ENCODE measurements at regions not wholly inside any gene's neighbourhood (a gene's known extent, or its start where the extent isn't known, plus 50 kb on each side); places are given as distances from the start of the nearest gene placed in this dataset.

DNA sequence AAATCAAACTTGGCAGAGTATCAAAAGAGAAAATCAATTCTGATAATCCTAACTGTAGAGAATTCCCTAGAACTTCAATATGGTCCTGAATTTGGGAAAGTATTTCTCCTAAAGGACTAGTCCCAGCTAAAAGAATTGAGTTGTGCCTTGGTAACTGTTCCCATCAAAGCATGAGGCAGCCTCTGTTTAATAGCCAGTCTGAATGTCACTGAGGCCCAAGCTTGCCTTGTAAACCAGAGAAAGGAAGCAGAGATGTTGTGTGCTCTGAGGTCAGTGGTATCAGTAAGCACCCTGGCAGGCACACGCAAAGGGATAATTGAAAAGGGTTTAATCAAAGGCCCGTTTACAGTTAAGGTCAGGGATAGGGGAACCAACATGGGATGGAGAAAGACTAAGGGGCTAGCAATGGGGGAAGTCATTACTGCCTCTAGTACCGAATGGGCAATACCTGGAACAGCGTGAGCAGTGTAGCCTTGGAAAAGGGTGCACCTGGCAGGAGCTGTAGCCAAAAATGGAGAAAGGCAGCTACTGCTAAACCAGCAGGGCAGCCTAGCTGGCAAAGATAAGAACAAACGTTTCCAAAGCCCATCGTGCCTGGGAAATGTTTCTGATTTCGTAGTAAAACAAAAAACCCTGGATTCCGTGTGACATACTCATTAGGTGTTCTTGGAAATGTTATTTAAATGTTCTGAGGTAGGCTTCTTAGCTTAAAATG, 635.5 kb downstream of the PLPP3 start:
- DNase-seq = no peak

DNA sequence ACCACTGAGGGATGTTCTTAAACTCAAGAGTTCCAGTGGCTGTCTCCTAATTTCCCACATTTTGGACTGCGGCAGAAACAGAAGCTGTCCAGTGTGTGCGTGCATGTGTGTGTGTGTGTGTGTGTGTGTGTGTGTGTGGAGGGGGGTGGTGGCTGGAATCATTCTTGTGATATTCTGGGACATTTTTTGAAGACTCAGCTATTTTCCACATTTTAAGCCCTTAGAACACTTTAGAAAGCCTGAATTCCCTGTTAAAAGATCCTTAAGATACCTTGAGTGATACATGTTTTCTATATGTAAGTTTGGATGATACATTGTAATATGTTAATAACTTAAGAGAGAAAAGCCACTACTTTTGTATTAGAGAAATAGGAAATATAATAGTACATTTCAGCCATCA, 636.4 kb downstream of the PLPP3 start:
- DNase-seq = no peak

DNA sequence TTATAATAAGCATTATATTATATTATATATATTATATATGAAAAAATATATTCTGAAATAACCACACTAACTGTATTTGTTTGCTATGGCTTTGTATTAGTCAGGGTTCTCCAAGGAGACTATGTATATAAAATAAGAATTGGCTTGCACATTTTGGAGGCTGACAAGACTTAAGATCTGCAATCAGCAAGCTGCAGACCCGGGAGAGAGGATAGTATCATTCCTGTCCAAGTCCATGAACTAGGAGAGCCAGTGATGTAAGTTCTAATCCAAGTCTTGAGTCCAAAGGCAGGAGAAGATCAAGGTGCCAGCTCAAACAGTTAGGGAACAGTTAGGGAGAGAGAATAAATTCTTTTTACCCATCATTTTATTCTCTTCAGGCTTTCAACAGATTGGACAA, 639.5 kb downstream of the PLPP3 start:
- no peak for DNase-seq

DNA sequence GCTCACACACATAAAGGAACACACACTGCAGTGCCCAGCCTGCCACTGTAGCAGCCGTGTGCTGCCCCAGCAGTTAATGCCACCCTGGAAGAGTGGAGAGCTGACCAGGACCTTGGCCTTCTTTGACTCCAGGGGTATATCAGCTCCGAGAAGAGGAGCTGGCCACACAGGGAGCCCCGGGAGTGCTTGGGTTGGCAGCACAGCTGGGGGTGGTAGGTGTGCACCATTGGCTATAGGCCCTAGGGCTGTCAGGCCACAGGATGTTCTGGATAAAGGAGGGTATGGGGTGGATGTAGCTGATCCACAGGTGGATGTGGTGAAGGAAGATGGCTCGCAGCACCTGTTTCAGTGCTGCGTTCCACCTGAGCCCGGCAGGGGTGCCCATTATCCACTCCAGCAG, 640.5 kb downstream of the PLPP3 start:
- no peak for DNase-seq

DNA sequence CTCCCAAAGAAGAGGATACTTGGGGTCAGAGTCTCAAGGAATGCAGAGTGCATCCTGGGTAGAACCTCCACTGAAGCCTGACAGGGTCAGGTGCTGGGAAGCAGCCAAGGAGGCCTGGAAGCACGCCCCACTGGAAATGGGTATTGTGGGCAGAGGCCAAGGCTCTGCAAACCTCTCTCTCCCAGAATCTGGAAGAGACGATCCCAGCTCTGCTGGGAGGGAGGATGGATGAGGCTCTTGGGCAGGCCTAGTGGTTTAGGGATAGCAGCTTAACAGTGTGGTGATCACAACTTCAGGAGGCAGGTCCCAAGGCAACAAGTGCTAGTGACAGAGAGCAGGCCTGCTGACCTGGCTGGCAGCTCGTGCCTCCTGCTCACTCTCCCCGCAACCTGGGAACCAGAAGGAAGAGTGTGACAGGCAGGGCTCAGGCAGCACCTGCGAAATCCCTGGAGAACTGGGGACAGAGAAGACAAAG, 641.0 kb downstream of the PLPP3 start:
- DNase-seq = no peak

DNA sequence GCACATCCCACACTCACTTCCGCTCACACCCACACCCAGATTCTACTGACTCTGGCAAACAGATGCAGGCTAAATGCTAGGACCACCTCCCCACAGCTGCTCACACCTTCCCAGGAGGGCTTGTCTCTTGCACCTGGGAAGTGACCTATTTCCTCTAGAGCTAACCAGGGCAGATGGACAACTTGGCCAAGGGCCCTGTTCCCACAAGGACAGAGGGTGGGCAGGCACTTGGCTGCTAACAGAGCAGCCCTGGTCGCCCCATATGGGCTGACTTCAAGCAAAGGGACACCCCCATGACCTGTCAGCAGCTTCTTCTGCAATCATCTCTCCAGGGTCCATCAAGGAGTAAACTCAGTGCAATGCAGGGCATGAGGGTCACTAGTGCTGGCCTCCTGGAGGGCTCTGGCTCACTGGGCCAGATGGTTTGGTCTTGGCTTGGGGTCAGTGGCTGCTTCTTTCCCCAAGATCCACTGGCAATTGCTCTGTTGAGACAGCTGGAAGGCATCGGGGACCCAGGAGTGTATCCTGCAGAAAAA, 641.5 kb downstream of the PLPP3 start:
- no peak for DNase-seq

DNA sequence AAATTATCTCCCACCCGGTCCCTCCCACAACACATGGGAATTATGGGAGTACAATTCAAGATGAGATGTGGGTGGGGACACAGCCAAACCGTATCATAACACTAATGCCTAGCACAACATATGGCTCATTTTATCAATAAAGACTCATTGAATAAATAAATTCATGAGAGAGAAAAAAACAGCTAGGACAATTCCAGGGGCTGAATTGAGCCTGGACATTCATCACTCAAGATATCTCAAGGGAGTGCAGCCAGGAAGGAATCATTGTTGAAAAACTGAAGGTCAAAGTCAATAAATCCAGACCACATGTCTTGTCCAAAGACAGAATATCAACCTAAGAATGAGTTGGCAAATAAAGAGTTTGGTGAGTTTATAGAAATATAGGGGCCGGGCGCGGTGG, 644.1 kb downstream of the PLPP3 start:
- DNase-seq = no peak

DNA sequence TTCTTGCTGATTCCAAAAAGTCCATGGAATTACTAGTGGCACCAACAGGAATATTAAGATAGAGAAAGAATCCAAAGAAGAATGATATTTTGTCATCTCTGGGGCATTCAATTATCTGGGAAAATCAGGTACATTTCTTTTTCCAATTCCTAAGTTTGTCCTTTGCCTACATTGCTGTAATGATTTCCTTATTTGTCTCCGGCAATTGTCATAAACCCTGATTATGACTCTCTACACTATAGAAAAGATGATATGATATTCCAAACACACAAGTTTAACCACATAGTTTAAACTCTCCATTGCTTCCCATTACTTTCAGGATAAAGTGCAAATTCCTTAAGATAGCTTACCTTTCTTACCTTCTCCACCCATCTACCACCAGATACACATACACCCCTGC, 647.0 kb downstream of the PLPP3 start:
- no peak for DNase-seq

DNA sequence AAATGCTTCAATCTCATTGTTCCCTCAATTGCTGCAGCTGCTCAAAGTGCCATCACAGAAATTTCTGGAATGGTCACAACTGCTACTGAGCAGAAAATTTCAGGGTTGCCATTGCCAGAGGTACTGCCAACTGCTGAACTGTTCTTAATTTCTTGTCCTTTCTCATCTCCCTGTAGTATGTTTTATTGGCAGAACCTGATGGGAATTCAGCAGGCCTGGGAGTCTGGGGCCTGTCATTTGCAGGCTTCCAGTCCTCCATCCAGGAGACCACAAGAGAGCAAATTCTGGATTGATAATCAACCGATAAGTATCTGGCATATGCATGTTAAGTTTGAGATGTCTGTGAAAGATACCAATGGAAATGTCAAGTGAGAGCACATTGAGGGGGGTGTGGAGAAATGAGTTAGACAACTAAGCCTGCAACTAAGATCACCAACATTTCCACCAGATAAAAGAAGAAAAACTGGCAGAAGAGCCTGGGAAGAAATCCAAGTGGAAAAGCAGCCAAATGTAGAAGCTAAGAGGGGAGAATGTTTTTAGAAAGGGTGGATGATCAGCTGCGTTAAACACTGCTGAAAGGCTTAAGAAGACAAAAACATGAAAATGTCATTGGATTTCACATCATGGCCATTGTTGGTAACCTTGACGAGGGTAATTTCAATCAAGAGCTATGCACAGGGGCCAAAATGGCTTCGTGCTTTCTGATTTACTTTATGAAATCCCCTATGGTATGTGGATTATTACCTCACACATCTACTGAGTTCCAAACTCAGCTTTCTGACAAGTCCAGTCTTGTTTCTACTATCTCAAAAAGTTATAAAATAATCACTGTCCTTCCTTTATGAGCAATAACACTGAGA, 648.1 kb downstream of the PLPP3 start:
- no peak for DNase-seq

DNA sequence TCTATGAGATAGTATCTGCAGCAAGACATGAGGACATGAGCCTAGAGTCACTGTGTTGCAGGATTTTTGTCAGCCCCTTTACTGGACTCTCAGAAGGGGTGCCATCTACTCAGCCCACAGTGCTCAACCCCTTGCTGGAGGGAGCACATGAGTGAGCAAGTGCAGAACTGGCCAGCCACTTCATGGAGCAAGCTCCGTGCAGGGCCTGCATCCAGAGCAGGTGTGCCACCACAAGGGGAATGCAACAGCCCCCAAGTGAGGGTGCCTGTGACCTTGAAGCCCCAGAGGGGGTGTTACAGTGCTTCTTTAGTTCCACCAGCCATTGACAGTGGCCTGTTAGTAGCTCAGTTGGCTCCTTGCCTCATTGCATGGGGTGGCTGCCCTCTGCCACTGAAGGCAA, 649.7 kb downstream of the PLPP3 start:
- DNase-seq = no peak

DNA sequence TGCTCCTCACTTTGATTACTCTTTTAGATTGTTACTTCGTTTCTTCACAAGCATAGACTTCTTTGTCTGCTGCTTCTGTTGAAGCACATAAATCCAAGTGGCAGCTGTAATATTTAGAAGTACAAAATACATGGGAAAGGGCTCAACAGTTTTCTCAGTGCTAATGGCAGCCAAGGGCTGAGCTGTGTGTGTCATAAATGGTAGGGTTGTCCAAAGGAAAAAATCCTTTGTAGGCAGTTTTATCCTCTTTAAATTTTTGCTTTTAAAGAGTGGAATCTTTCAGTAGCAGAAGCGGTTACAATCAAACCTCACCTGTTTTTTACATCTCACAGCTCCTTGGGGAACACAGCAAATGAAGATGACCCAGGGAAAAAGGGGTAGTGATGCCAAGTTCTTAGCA, 650.8 kb downstream of the PLPP3 start:
- DNase-seq = no peak

DNA sequence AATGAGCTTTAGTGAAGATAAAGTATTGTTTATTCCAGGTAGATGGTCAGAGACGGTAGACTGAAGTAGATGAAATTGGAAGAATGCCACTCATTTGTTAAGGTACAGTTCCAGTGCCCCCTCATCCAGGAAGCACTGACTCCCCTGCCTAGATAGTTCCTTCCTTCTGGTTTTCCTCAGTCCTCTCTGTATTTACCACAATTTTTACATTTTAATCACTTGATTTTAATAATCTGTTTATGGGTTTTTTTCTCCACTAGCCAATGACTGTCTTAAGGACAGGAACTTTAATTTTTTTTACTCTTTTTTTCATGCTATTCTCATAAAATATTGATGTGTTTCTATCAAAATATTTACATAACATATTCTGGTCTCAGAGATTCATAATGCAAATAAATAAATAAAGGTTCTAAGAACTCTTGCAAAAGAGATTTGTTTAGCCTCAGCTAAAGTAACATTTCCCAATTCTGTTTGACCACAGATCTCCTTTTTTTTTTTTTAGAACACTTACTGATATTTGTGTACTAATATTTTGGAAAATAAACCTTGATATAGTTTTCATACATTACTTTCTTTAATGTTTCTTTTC, 651.6 kb downstream of the PLPP3 start:
- DNase-seq = no peak

DNA sequence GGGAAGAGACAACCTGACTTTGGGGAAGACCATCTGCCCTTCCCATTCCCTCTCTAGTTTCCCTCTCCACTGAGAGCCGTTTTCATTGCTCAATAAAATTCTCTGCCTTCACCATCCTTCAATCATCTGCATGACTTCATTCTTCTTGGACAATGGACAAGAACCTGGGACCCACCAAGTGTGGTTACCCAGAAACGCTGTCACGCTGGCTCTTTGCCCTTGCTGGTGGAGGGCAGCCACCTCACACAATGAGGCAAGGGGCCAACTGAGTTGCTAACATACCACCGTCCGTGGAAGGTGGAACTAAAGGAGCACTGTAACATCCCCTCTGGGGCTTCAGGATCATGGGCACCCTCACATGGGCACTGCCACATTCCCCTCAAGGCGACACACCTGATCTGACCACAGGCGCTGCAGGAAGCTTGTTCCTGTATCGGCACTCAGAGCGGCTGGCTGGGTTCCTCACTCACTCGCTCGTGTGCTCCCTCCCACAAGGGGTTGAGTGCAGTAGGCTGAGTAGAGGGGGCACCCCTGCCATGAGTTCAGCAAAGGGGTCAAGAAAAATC, 652.4 kb downstream of the PLPP3 start:
- no peak for DNase-seq

DNA sequence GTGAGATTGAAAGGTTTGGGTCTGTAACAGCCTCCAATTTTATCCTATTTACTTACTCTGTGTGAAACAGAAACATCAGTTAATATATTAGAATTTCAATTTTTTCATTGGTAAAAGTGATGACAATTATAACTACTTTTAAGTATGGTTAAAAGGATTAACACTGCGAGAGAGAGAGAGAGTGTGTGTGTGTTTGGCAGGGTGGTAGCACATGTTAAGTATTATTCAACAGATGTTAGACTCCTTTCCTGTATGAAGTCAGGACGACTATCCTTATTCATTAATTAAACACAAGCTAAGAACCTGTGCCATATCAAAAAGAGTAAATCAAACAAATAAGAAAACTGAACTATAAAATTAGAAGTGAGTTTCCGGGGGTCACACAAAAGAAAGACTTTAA, 662.5 kb downstream of the PLPP3 start:
- DNase-seq = no peak

DNA sequence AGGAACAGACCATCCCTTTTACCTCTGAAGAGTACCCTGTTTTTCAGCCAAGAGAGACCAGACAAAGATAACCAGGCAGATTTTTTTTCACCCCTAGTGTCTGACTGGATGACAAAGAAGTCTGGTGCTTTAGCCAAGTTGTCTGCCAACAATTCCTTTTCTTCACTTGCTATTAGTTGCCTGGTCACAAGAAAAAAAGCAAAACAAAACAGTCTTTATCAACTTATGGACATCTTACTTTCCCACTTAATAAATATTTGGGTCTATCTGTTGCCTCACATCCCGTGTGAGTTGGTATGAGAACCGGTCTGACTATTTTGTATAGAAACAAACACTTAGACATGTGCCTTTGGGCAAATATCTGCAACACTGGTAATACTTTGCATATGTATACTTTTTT, 662.9 kb downstream of the PLPP3 start:
- no peak for DNase-seq

DNA sequence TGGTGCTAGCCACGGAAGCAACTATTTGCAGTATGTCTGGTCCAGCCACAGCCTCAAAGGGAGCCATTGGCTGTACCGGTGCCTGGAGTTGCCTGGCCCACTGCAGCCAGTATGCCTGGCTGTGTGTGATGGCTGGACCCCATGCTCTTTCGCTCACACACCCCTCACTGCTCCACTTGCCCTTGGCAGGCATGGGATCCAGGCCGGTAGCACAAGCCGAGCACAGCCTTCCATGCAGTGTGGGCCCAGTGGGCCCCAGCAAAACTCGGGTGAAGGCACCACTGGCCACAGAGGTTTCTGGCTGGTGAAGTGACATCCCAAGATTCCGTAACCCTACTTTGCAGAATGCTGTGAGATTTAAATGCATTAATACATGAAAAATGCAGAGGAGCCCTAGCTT, 665.8 kb downstream of the PLPP3 start:
- no peak for DNase-seq

DNA sequence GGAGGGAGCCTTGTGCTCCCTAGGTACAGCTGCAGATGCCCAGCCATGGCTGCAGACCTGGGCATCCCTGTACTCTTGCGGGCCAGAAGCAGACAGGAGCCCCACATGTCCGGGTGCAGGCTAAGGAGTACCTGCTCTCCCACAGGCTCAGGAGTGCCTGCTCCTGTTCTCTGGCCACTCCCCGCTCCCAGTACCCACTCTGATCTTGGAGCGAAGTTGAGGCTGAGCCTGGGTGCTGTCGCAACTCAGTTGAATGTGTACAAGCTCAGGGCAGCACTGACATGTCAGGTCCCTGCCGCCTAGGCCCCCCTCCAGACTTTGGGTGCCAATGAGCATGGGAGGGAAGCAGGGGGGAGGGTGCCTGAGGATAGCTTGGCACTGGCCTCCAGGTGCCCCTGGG, 666.9 kb downstream of the PLPP3 start:
- DNase-seq = no peak

DNA sequence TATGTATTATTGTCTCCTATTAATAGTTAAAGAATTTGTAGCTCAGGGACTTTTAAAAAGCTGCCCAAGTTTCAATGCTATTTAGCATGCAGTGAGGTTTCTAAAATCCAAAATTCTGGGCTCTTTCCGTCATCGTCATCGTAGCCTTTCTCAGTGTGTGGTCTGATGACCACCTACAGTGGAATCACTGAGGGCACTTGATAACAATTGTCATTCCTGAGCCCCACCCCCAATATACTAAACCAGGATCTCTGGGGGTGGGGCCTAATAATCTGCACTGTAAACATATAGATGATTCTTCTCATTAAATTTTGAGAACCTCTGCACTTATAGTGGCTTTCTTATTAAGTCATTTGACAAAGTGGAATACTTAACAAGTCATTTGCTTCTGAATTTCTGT, 674.8 kb downstream of the PLPP3 start:
- no peak for DNase-seq

DNA sequence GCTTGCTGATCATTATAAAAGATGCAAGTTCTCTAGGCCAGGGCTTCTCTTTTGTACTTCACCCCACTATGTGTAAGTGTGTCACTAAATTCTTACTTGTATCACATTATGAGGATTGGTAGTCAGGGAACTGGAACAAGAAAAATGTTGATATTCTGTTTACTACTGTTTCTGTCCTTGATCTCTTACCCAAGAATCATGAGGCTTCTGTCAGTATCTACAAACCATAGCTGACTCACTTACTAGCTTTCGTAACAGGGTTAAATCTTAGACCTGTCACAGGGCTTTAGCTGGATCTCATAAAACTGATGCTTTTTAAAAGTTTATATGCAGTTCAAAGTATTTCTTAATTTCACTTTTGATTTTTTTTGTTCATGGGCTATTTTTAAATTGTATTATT, 681.2 kb downstream of the PLPP3 start:
- no peak for DNase-seq

DNA sequence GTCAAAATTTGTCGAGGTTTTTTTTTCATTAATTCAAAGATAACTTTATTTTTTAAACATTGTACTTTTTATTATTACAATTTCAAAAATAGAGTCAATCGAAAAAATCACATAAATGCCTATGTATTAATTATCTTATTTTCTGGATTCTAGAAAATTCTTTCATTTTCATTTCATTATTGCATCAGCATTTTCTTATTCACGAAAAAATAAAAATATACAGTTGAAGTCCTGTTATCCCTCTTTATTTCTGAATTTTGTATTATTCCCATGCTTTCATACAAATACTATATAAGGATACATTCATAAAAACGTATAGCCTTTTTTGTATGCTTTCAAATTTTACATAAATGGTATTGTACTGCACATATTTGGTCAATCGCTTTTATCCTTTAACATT, 681.0 kb upstream of the USP24 start:
- no peak for DNase-seq

DNA sequence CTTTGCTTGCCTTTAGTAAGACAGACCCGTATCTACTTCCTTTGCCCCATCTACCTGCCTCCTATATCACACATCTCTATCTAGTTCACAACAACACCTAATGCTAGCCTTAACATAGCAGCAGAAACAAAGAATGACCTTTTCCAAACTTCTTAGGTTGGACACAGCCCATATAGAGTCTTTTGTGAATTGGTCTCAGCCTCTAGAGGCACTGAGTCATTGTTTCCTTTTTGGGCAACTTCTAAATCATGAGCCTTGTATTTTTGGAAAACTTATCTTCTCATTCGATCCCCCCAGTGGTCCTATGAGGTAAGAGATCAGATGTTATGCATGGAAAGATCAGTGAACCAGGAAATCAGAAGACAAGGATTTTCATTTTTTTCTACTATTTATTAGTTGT, 679.4 kb upstream of the USP24 start:
- DNase-seq = no peak

DNA sequence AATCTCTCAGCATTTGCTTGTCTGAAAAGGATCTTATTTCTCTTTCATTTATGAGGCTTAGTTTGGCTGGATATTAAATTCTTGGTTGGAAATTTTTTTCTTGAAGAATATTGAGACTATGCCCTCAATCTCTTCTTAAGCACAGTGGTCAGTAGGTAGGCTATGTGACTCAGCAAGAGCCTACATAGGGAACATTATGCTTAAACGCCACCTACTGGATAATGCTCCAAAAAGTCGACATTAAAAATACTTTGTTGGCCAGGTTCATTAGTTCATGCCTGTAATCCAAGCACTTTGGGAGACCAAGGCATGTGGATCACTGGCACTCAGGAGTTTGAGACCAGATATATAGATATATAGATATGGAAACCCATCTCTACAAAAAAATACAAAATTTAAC, 678.0 kb upstream of the USP24 start:
- DNase-seq = no peak

DNA sequence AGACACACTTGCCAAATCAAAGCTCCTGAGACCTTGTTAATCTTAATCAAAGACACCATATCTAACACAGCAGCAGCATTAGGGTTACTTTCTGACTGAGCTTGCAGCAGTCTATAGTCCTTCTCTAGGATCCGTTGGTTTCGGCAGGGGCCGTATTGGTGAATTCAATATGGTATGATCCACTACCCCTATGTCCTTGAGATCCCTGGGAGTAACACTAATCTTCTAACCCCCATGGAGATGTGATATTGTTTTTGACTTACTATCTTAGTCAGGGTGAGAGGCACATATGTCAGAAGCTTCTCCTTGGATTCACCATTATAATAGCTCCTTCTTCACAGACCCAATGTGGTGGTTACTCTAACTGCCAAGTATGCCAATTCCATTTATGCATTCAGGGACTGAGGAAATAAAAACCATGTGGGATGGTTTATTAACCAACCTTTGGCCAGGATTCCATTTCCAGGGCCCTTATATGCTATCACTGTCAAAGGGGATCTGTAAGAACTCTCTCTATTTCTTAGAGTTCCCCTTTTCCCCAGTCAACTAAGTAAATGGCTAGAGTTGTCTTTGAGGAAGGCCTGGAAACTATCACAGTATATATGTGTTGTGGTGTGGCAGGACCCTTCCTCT, 673.6 kb upstream of the USP24 start:
- no peak for DNase-seq
